GM23338 (cell line): ENCODE measurements at regions not wholly inside any gene's neighbourhood (a gene's known extent, or its start where the extent isn't known, plus 50 kb on each side); places are given as distances from the start of the nearest gene placed in this dataset.

Experiments used
- CREB1 ChIP-seq: fragments of 250-450 bp; sonication (Bioruptor Pico); IDR thresholded peaks from 2 replicates; pipeline ENCODE4 v1.5.0; 2020; ENCODE audit warnings: low read depth, mild to moderate bottlenecking, moderate library complexity
- CTCF ChIP-seq, 2 experiments: fragments of 200-600 bp in 1 of 2; sonication (generic) in 1 of 2; conservative IDR thresholded peaks; 2 replicates each; pipeline versions ENCODE4 v1.5.1 to v1.6.1; 2016 to 2017; ENCODE audit warnings: antibody characterized with exemption in 2 of 2, low read depth in 2 of 2, mild to moderate bottlenecking in 2 of 2, moderate library complexity in 1 of 2
- ETS1 ChIP-seq: IDR thresholded peaks from 2 replicates; pipeline ENCODE4 v1.6.1; 2016; ENCODE audit warnings: antibody characterized with exemption
- EZH2 ChIP-seq: fragments of 200-600 bp; sonication (generic); IDR thresholded peaks from one replicate; pipeline ENCODE4 v1.8.0; 2017; ENCODE audit warnings: antibody characterized with exemption, mild to moderate bottlenecking, low read depth; ENCODE audit not compliant: unreplicated experiment
- JUNB ChIP-seq: IDR thresholded peaks from one replicate; pipeline ENCODE4 v1.6.1; 2016; ENCODE audit warnings: antibody characterized with exemption; ENCODE audit not compliant: unreplicated experiment
- POLR2AphosphoS5 ChIP-seq: IDR thresholded peaks from 2 replicates; pipeline ENCODE4 v1.6.1; 2016; ENCODE audit warnings: antibody characterized with exemption, low read depth
- REST ChIP-seq: IDR thresholded peaks from one replicate; pipeline ENCODE4 v1.6.1; 2018; ENCODE audit warnings: antibody characterized with exemption; ENCODE audit not compliant: unreplicated experiment
- STAT1 ChIP-seq: IDR thresholded peaks from one replicate; pipeline ENCODE4 v1.6.1; 2016; ENCODE audit warnings: antibody characterized with exemption; ENCODE audit not compliant: unreplicated experiment
- ZNF114 ChIP-seq: fragments of 250-450 bp; sonication (Bioruptor Pico); IDR thresholded peaks from 2 replicates; pipeline ENCODE4 v1.5.0; 2020; ENCODE audit warnings: mild to moderate bottlenecking, moderate library complexity

- TF ChIP-seq CTCF (conservative IDR thresholded peaks at IDR 0.05; ENCODE audit: low read depth in 2 of 2) (no peak), EZH2 (no peak), JUNB (no peak), CREB1 (no peak), STAT1 (no peak), ETS1 (no peak), ZNF114 (CRISPR knock-in tag) (no peak), POLR2AphosphoS5 (no peak), REST (no peak)
Measured at GRCh38 chr4:186876961-186877626, 153.4 kb upstream of the FAT1 start.
